Lung (tissue), 11 donors: ENCODE measurements at regions not wholly inside any gene's neighbourhood (a gene's known extent, or its start where the extent isn't known, plus 50 kb on each side); places are given as distances from the start of the nearest gene placed in this dataset.

Experiments
- ATAC-seq: fragments of 200-7000 bp; cut with Tn5 transposase; one replicate; pipeline ENCODE4 v1.9.1; 2020; ENCODE audit warnings: moderate number of reproducible peaks; ENCODE audit not compliant: insufficient read depth, low FRiP score
- DNase-seq, 3 donors: peaks; one replicate each; pipeline ENCODE4 v3.0.0-alpha.2; 2013 to 2017
- H3K27ac ChIP-seq, 2 donors: one replicate each; pipeline ENCODE4 v1.5.1; 2013; ENCODE audit warnings: mild to moderate bottlenecking in 2 of 2, moderate library complexity in 2 of 2, control low read depth in 1 of 2, inconsistent platforms in 1 of 2, low read depth in 1 of 2, low read length in 1 of 2
- H3K27me3 ChIP-seq, 3 donors: one replicate each; pipeline ENCODE4 v1.5.1; 2013; ENCODE audit warnings: low read length in 2 of 3; ENCODE audit not compliant: control insufficient read depth in 3 of 3, insufficient read depth in 3 of 3
- H3K36me3 ChIP-seq, 4 donors: one replicate each; pipeline ENCODE4 v1.5.1; 2013; ENCODE audit warnings: low read length in 4 of 4, mild to moderate bottlenecking in 1 of 4, moderate library complexity in 1 of 4; ENCODE audit not compliant: control insufficient read depth in 4 of 4, insufficient read depth in 4 of 4
- H3K4me1 ChIP-seq, 5 donors: one replicate each; pipeline ENCODE4 v1.5.1; 2013; ENCODE audit warnings: low read length in 5 of 5, mild to moderate bottlenecking in 2 of 5, moderate library complexity in 1 of 5; ENCODE audit not compliant: control insufficient read depth in 5 of 5, insufficient read depth in 5 of 5
- H3K4me3 ChIP-seq: one replicate; pipeline ENCODE4 v1.5.1; 2013; ENCODE audit warnings: mild to moderate bottlenecking, control low read depth, moderate library complexity
- H3K9ac ChIP-seq, 2 donors: one replicate each; pipeline ENCODE4 v1.5.1; 2013; ENCODE audit warnings: low read length in 2 of 2, control low read depth in 1 of 2; ENCODE audit not compliant: insufficient read depth in 1 of 2
- H3K9me3 ChIP-seq, 4 donors: one replicate each; pipeline ENCODE4 v1.5.1; 2013; ENCODE audit warnings: low read length in 3 of 4, mild to moderate bottlenecking in 1 of 4, moderate library complexity in 1 of 4; ENCODE audit not compliant: control insufficient read depth in 4 of 4, insufficient read depth in 3 of 4
- CTCF ChIP-seq: IDR thresholded peaks from 2 replicates; pipeline ENCODE4 v1.5.1; 2012; ENCODE audit warnings: mild to moderate bottlenecking; ENCODE audit errors: control extremely low read depth, extremely low read depth
- WGBS, 2 donors: extraction: QIAGEN DNeasy Blood & Tissue Kit; methylation state at CpG; one replicate each; pipeline ENCODE4 v1.1.7; 2013; 5-methylcytosine and 5-hydroxymethylcytosine counted together
- donor health status: control.
- donor health status: control.
- donor health status: Bipolar disorder and iron deficiency.
- donor health status: healthy.
- donor health status: DM: yes; HTN: yes; CAD: no.

DNA sequence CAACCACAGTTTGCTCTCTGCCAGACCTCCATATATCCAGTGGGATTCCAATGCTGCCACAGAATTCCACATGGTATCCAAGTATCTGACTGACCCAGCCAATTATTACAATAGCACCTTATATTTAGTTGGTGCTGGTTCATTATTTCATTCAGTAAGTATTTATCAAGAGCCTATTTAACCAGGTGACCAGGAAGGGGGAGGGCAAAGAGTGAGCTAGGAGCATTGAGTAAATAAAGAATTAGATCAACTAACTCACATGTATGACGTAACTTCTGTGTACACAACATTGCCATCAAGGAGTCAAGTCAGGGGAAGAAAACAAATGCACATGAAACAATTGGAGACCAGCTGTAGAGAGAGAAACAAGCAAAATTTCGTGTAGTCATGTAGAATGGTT lies 207.1 kb upstream of the PAPPA start:
- no peak for ATAC-seq

GRCh38 chr9:115951977-115952376 lies 201.6 kb upstream of the PAPPA start:
- Histone ChIP-seq H3K27ac (no peak overlapping the region), H3K27me3 (no peaks in the 10 kb centered on the region), H3K9ac (no peak overlapping the region), H3K9me3 (no peaks in the 10 kb centered on the region), H3K4me1 (peaks cover 0 to 16% (median 0%) of the 10 kb centered on the region in 5 donors), H3K4me3 (no peak overlapping the region), H3K36me3 (no peaks in the 10 kb centered on the region)
- WGBS, 2 donors: 74 to 80% methylated on average over 4 of the region's 4 CpGs
- ATAC-seq (no peak), DNase-seq (peak in 2 of 3 donors; percentile 57 to 61)
- TF ChIP-seq CTCF: no peak

More for the DNA sequence above, 207.1 kb upstream of the PAPPA start:
- Histone ChIP-seq H3K4me3 (no peak overlapping the region), H3K27ac (no peak overlapping the region), H3K36me3 (no peaks in the 10 kb centered on the region), H3K4me1 (peaks cover 0 to 22% (median 15%) of the 10 kb centered on the region in 5 donors), H3K9ac (no peak overlapping the region), H3K9me3 (no peaks in the 10 kb centered on the region), H3K27me3 (no peaks in the 10 kb centered on the region)
- DNase-seq: no peak
- TF ChIP-seq CTCF: no peak
- 47 to 56% methylated on average over 2 of the region's 2 CpGs for WGBS, 2 donors

- H3K27me3 ChIP-seq: no peaks in the 10 kb centered on the region
- H3K4me1 ChIP-seq: peaks cover 0 to 21% (median 0%) of the 10 kb centered on the region in 5 donors
- H3K9ac ChIP-seq: no peak overlapping the region
- no peaks in the 10 kb centered on the region for H3K9me3 ChIP-seq
- no peak for TF ChIP-seq CTCF
- H3K36me3 ChIP-seq: no peaks in the 10 kb centered on the region
- 63 to 67% methylated on average over 4 of the region's 4 CpGs for WGBS, 2 donors
- no peak overlapping the region for H3K27ac ChIP-seq
- H3K4me3 ChIP-seq: no peak overlapping the region
- DNase-seq (peak in 2 of 3 donors; percentile 67 to 72), ATAC-seq (peak; percentile 47)
These were observed 200.9 kb upstream of the PAPPA start for GRCh38 chr9:115952430-115953292.
